CD14-positive monocyte (primary cell): ENCODE measurements at regions not wholly inside any gene's neighbourhood (a gene's known extent, or its start where the extent isn't known, plus 50 kb on each side); places are given as distances from the start of the nearest gene placed in this dataset.
A peak's percentile ranks its signal among the peaks of the same experiment; 100 is the strongest.

ENCODE experiments used
- DNase-seq, 3 donors: peaks; one replicate each; pipeline ENCODE4 v3.0.0-alpha.2; 2011 to 2022
- H2AFZ ChIP-seq: 2 replicates; pipeline ENCODE4 v1.6.0; 2012; ENCODE audit warnings: mild to moderate bottlenecking, low read depth, low read length, inconsistent platforms; ENCODE audit not compliant: insufficient read depth, poor library complexity, severe bottlenecking
- H3K27ac ChIP-seq, 2 donors: 1 replicate in 1 of 2; 2 replicates in 1 of 2; pipeline ENCODE4 v1.5.1; 2012 to 2013; ENCODE audit warnings: low read length in 2 of 2, control low read depth in 1 of 2, inconsistent platforms in 1 of 2, low read depth in 1 of 2, mild to moderate bottlenecking in 1 of 2
- H3K27me3 ChIP-seq, 2 donors: one replicate each; pipeline versions ENCODE4 v1.6.0 to v1.6.1; 2011 to 2013; ENCODE audit warnings: low read length in 2 of 2; ENCODE audit not compliant: control insufficient read depth in 2 of 2, insufficient read depth in 2 of 2
- H3K36me3 ChIP-seq, 2 donors: replicated peaks in 1 of 2; 1 replicate in 1 of 2; 2 replicates in 1 of 2; pipeline versions ENCODE4 v1.5.1 to v1.6.1; 2012 to 2013; ENCODE audit warnings: low read length in 2 of 2, control low read depth in 1 of 2, inconsistent platforms in 1 of 2, mild to moderate bottlenecking in 1 of 2; ENCODE audit not compliant: insufficient read depth in 2 of 2, control insufficient read depth in 1 of 2
- H3K4me1 ChIP-seq, 2 donors: 1 replicate in 1 of 2; 2 replicates in 1 of 2; pipeline versions ENCODE4 v1.5.1 to v1.6.1; 2012 to 2013; ENCODE audit warnings: low read length in 2 of 2, control low read depth in 1 of 2, inconsistent platforms in 1 of 2, mild to moderate bottlenecking in 1 of 2, moderate library complexity in 1 of 2; ENCODE audit not compliant: insufficient read depth in 2 of 2, control insufficient read depth in 1 of 2
- H3K4me2 ChIP-seq: replicated peaks from 2 replicates; pipeline ENCODE3; 2012; ENCODE audit warnings: low read length, moderate library complexity, mild to moderate bottlenecking; ENCODE audit not compliant: poor library complexity, severe bottlenecking; ENCODE audit errors: extremely low read depth
- H3K4me3 ChIP-seq, 3 experiments: fragments of 200-600 bp in 1 of 3; sonication (generic) in 1 of 3; replicated peaks in 1 of 3; 1 replicate in 2 of 3; 2 replicates in 1 of 3; pipeline ENCODE4 v1.5.1; 2011 to 2013; ENCODE audit warnings: low read length in 3 of 3, mild to moderate bottlenecking in 3 of 3, control low read depth in 2 of 3, low read depth in 2 of 3, inconsistent platforms in 1 of 3, moderate library complexity in 1 of 3
- H3K79me2 ChIP-seq: 2 replicates; pipeline ENCODE4 v1.6.0; 2012; ENCODE audit warnings: mild to moderate bottlenecking, control low read depth, inconsistent platforms, low read length, moderate library complexity; ENCODE audit not compliant: insufficient read depth
- H3K9ac ChIP-seq: 2 replicates; pipeline ENCODE4 v1.6.0; 2017; ENCODE audit warnings: low read length, mild to moderate bottlenecking; ENCODE audit not compliant: insufficient read depth, poor library complexity, severe bottlenecking
- H3K9me3 ChIP-seq, 2 donors: replicated peaks in 1 of 2; 1 replicate in 1 of 2; 2 replicates in 1 of 2; pipeline versions ENCODE4 v1.5.1 to v1.6.1; 2012 to 2013; ENCODE audit warnings: low read length in 2 of 2, control low read depth in 1 of 2; ENCODE audit not compliant: control insufficient read depth in 1 of 2, insufficient read depth in 1 of 2
- H4K20me1 ChIP-seq: 2 replicates; pipeline ENCODE4 v1.6.0; 2012; ENCODE audit warnings: mild to moderate bottlenecking, low read length, control low read depth, moderate library complexity; ENCODE audit not compliant: insufficient read depth
- H3K27ac Mint-ChIP-seq, 7 donors: one replicate each; pipeline ENCODE4 v1.8.0; 2020; ENCODE audit warnings: mild to moderate bottlenecking in 7 of 7, mixed read lengths in 7 of 7, moderate library complexity in 6 of 7, inconsistent platforms in 2 of 7
- H3K27me3 Mint-ChIP-seq, 3 donors: one replicate each; pipeline ENCODE4 v1.8.0; 2021 to 2022; ENCODE audit warnings: low read depth in 3 of 3, mild to moderate bottlenecking in 3 of 3, mixed read lengths in 3 of 3, moderate library complexity in 3 of 3, inconsistent platforms in 1 of 3
- H3K36me3 Mint-ChIP-seq, 2 donors: one replicate each; pipeline ENCODE4 v1.8.0; 2020; ENCODE audit warnings: mixed read lengths in 2 of 2, inconsistent platforms in 1 of 2, mild to moderate bottlenecking in 1 of 2
- H3K4me1 Mint-ChIP-seq: one replicate; pipeline ENCODE4 v1.8.0; 2020; ENCODE audit warnings: mild to moderate bottlenecking, mixed read lengths
- H3K4me3 Mint-ChIP-seq, 2 donors: one replicate each; pipeline ENCODE4 v1.8.0; 2020; ENCODE audit warnings: mild to moderate bottlenecking in 2 of 2, mixed read lengths in 2 of 2, moderate library complexity in 1 of 2
- H3K9me3 Mint-ChIP-seq, 7 donors: one replicate each; pipeline ENCODE4 v1.8.0; 2020 to 2022; ENCODE audit warnings: mixed read lengths in 7 of 7, mild to moderate bottlenecking in 6 of 7, moderate library complexity in 6 of 7, inconsistent platforms in 2 of 7
- WGBS: methylation state at CpG from one replicate; pipeline ENCODE4 v1.1.5; 2013; ENCODE audit warnings: missing lambda C conversion rate; ENCODE audit not compliant: insufficient coverage; 5-methylcytosine and 5-hydroxymethylcytosine counted together
- intact Hi-C, 2 donors: fragments of 100-400 bp; cut with micrococcal nuclease; formaldehyde crosslinking; loops; one replicate each; pipeline versions ENCODE4 v1.15.0 to v1.15.1; 2023
- TF ChIP-seq, protein P1 (sequence below): fragments of 200-600 bp; IDR thresholded peaks from one replicate; pipeline ENCODE4 v1.8.0; 2022; ENCODE audit warnings: antibody characterized with exemption, mild to moderate bottlenecking

DNA sequence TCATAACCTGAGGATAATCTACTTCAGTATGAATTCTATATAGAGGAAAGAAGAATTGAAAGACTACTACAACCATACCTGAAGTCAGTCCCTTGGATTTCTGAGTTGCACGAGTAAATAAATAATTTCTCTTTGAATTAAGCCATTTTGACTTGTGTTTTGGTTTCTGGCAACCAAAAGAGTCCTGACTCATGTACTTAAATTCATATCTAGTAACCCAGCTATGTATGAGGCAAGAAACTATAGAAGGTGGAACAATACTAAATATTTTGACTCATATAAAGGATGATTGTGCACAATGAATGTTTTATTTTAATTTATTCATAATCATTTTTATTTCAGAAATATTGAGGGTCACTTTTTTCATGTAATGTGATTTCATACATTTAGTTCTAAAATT lies 276.8 kb downstream of the MEF2C start:
- no peaks in the 10 kb centered on the region for H3K36me3 ChIP-seq
- intact Hi-C loops: no loop called here
- no peaks in the 10 kb centered on the region for H3K27me3 ChIP-seq
- H3K27ac ChIP-seq: no peak overlapping the region
- H3K9ac ChIP-seq: no peak overlapping the region
- H2AFZ ChIP-seq: no peak overlapping the region
- no peaks in the 10 kb centered on the region for H4K20me1 ChIP-seq
- H3K4me3 Mint-ChIP-seq: no peak overlapping the region
- DNase-seq: no peak
- peaks cover 0 to 5% (median 2%) of the 10 kb centered on the region in 3 donors for H3K27me3 Mint-ChIP-seq
- no peak overlapping the region for H3K4me3 ChIP-seq
- no peaks in the 10 kb centered on the region for H3K36me3 Mint-ChIP-seq
- peaks cover 1 to 9% (median 3%) of the 10 kb centered on the region in 7 donors for H3K9me3 Mint-ChIP-seq
- no peak overlapping the region for H3K27ac Mint-ChIP-seq
- TF ChIP-seq, protein P1, sequence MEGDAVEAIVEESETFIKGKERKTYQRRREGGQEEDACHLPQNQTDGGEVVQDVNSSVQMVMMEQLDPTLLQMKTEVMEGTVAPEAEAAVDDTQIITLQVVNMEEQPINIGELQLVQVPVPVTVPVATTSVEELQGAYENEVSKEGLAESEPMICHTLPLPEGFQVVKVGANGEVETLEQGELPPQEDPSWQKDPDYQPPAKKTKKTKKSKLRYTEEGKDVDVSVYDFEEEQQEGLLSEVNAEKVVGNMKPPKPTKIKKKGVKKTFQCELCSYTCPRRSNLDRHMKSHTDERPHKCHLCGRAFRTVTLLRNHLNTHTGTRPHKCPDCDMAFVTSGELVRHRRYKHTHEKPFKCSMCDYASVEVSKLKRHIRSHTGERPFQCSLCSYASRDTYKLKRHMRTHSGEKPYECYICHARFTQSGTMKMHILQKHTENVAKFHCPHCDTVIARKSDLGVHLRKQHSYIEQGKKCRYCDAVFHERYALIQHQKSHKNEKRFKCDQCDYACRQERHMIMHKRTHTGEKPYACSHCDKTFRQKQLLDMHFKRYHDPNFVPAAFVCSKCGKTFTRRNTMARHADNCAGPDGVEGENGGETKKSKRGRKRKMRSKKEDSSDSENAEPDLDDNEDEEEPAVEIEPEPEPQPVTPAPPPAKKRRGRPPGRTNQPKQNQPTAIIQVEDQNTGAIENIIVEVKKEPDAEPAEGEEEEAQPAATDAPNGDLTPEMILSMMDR: no peak
- no CpG with 5 or more reads among the region's 1 CpG for WGBS
- H3K9me3 ChIP-seq: no peaks in the 10 kb centered on the region
- no peaks in the 10 kb centered on the region for H3K79me2 ChIP-seq
- no peaks in the 10 kb centered on the region for H3K4me1 Mint-ChIP-seq
- H3K4me2 ChIP-seq: no peak overlapping the region
- H3K4me1 ChIP-seq: no peaks in the 10 kb centered on the region

DNA sequence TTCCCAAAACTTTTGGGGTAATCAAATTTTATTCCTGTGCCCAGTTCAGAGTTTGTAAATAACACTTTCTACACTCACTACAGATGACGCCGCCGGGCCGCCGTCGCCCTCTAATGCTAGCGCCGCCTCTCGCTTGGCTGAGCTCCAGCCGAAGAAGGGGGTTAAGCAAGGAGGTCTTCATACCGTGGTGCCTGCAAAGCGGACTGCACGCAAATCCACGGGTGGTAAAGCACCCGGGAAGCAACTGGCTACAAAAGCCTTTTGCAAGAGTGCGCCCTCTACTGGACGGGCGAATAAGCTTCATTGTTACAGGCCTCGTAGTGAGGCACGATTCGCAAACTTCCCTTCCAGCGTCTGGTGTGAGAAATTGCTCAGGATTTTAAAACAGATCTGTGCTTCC lies 280.4 kb downstream of the MEF2C start:
- H3K79me2 ChIP-seq: no peaks in the 10 kb centered on the region
- Mint-ChIP-seq H3K4me1 (no peaks in the 10 kb centered on the region), H3K9me3 (peaks cover 0 to 11% (median 2%) of the 10 kb centered on the region in 7 donors), H3K4me3 (no peak overlapping the region), H3K36me3 (no peaks in the 10 kb centered on the region), H3K27me3 (no peaks in the 10 kb centered on the region), H3K27ac (no peak overlapping the region)
- no peak overlapping the region for H3K9ac ChIP-seq
- intact Hi-C loops: no loop called here
- H3K4me2 ChIP-seq: no peak overlapping the region
- H3K36me3 ChIP-seq: no peaks in the 10 kb centered on the region
- H4K20me1 ChIP-seq: no peaks in the 10 kb centered on the region
- H3K27me3 ChIP-seq: no peaks in the 10 kb centered on the region
- no peak overlapping the region for H3K4me3 ChIP-seq
- H3K27ac ChIP-seq: no peak overlapping the region
- TF ChIP-seq, protein P1: peak; percentile 54
- no peak overlapping the region for H2AFZ ChIP-seq
- H3K9me3 ChIP-seq: no peaks in the 10 kb centered on the region
- H3K4me1 ChIP-seq: no peaks in the 10 kb centered on the region
- WGBS: 90% methylated on average over 20 of the region's 22 CpGs
- no peak for DNase-seq
